H1 (cell line): ENCODE measurements at regions not wholly inside any gene's neighbourhood (a gene's known extent, or its start where the extent isn't known, plus 50 kb on each side); places are given as distances from the start of the nearest gene placed in this dataset.

Source experiments
- CTCF ChIP-seq, 3 experiments: IDR thresholded peaks; 1 replicate in 2 of 3; 2 replicates in 1 of 3; pipeline versions ENCODE4 v1.5.1 to v1.6.1; 2011; ENCODE audit warnings: low read length in 3 of 3, mild to moderate bottlenecking in 3 of 3, inconsistent platforms in 2 of 3, low read depth in 1 of 3, moderate library complexity in 1 of 3; ENCODE audit not compliant: insufficient read depth in 1 of 3; ENCODE audit errors: control extremely low read depth in 1 of 3
- EP300 ChIP-seq, 2 experiments: IDR thresholded peaks; 1 replicate in 1 of 2; 2 replicates in 1 of 2; pipeline ENCODE4 v1.6.1; 2011 to 2012; ENCODE audit warnings: low read depth in 2 of 2, low read length in 2 of 2, mild to moderate bottlenecking in 2 of 2, borderline replicate concordance in 1 of 2, inconsistent platforms in 1 of 2, moderate library complexity in 1 of 2
- RBBP5 ChIP-seq: IDR thresholded peaks from 2 replicates; pipeline ENCODE4 v1.7.1; 2012; ENCODE audit warnings: low read depth, mild to moderate bottlenecking, inconsistent platforms, low read length, moderate library complexity, borderline replicate concordance

GRCh38 chr13:80118506-80118905 lies 222.4 kb downstream of the SPRY2 start:
- TF ChIP-seq EP300 (IDR thresholded peaks at IDR 0.05; ENCODE audit: borderline replicate concordance in 1 of 2, low read depth in 2 of 2, low read length in 2 of 2) = no peak
- no peak for TF ChIP-seq CTCF (IDR thresholded peaks at IDR 0.05; ENCODE audit: control extremely low read depth in 1 of 3, insufficient read depth in 1 of 3, low read depth in 1 of 3, low read length in 3 of 3)
- no peak for TF ChIP-seq RBBP5
